GM15510 (cell line): ENCODE measurements at regions not wholly inside any gene's neighbourhood (a gene's known extent, or its start where the extent isn't known, plus 50 kb on each side); places are given as distances from the start of the nearest gene placed in this dataset.

Experiments
- POLR2A ChIP-seq: IDR thresholded peaks from 3 replicates; pipeline ENCODE4 v1.6.1; 2011; ENCODE audit warnings: borderline replicate concordance; ENCODE audit not compliant: insufficient read length; ENCODE audit errors: extremely low read depth

GRCh38 chr17:77756028-77756427 lies 202.5 kb upstream of the TNRC6C start:
- no peak for TF ChIP-seq POLR2A

GRCh38 chr17:77756846-77757560 lies 201.5 kb upstream of the TNRC6C start:
- no peak for TF ChIP-seq POLR2A

GRCh38 chr17:77757561-77757898 lies 201.0 kb upstream of the TNRC6C start:
- no peak for TF ChIP-seq POLR2A

- no peak for TF ChIP-seq POLR2A
Measured at GRCh38 chr17:77763023-77763422, 195.5 kb upstream of the TNRC6C start.

GRCh38 chr17:77763575-77763974 lies 194.9 kb upstream of the TNRC6C start:
- TF ChIP-seq POLR2A = no peak

- TF ChIP-seq POLR2A = no peak
Measured at GRCh38 chr17:77765292-77765691, 193.2 kb upstream of the TNRC6C start.

GRCh38 chr17:77767148-77767547 lies 191.4 kb upstream of the TNRC6C start:
- no peak for TF ChIP-seq POLR2A

- no peak for TF ChIP-seq POLR2A
Measured at GRCh38 chr17:77768248-77768852, 190.2 kb upstream of the TNRC6C start.

GRCh38 chr17:77769215-77769614 lies 189.3 kb upstream of the TNRC6C start:
- no peak for TF ChIP-seq POLR2A

- TF ChIP-seq POLR2A = no peak
Measured at GRCh38 chr17:77769762-77770161, 188.7 kb upstream of the TNRC6C start.

- no peak for TF ChIP-seq POLR2A
Measured at GRCh38 chr17:77770331-77771105, 188.0 kb upstream of the TNRC6C start.

GRCh38 chr17:77771145-77771544 lies 187.4 kb upstream of the TNRC6C start:
- no peak for TF ChIP-seq POLR2A

GRCh38 chr17:77771587-77771986 lies 186.9 kb upstream of the TNRC6C start:
- no peak for TF ChIP-seq POLR2A

GRCh38 chr17:77771998-77772397 lies 186.5 kb upstream of the TNRC6C start:
- no peak for TF ChIP-seq POLR2A

GRCh38 chr17:77772461-77772897 lies 186.0 kb upstream of the TNRC6C start:
- no peak for TF ChIP-seq POLR2A
